ENCODE measurements at regions not wholly inside any gene's neighbourhood (a gene's known extent, or its start where the extent isn't known, plus 50 kb on each side); places are given as distances from the start of the nearest gene placed in this dataset.

DNA sequence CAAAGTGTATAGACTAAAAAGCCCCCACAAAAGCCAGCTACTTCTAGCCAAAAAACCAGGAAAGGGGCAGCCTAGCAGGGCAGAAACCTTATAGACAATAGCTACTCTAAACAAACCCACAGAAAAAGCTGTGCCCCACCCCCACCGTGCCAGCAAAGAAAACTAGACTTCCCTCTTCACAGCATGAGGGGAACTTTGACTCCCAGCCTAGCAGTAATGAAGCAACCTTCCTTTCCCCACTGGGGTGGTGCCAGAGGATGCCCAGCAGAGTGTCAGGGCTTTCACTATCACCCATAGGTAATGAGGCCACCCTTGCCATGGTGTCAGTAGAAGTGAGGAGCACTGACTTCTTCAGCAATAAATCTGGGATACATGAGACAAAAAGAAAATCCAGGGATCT is 99.0 kb upstream of the LGSN start:
- Histone ChIP-seq H3K27me3 (no peaks in the 10 kb centered on the region), H3K4me1 (no peaks in the 10 kb centered on the region), H3K9ac (ENCODE audit: low read depth in 2 of 2, low read length in 2 of 2) (no peak overlapping the region), H3K27ac (no peak overlapping the region), H3K4me3 (no peak overlapping the region), H3K36me3 (no peaks in the 10 kb centered on the region), H3K9me3 (no peaks in the 10 kb centered on the region)
- TF ChIP-seq, protein P1, sequence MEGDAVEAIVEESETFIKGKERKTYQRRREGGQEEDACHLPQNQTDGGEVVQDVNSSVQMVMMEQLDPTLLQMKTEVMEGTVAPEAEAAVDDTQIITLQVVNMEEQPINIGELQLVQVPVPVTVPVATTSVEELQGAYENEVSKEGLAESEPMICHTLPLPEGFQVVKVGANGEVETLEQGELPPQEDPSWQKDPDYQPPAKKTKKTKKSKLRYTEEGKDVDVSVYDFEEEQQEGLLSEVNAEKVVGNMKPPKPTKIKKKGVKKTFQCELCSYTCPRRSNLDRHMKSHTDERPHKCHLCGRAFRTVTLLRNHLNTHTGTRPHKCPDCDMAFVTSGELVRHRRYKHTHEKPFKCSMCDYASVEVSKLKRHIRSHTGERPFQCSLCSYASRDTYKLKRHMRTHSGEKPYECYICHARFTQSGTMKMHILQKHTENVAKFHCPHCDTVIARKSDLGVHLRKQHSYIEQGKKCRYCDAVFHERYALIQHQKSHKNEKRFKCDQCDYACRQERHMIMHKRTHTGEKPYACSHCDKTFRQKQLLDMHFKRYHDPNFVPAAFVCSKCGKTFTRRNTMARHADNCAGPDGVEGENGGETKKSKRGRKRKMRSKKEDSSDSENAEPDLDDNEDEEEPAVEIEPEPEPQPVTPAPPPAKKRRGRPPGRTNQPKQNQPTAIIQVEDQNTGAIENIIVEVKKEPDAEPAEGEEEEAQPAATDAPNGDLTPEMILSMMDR (IDR thresholded peaks at IDR 0.05), result no peak
- peak; percentile 60 for DNase-seq
- intact Hi-C loops (cut with DNase I), result no loop called here

DNA sequence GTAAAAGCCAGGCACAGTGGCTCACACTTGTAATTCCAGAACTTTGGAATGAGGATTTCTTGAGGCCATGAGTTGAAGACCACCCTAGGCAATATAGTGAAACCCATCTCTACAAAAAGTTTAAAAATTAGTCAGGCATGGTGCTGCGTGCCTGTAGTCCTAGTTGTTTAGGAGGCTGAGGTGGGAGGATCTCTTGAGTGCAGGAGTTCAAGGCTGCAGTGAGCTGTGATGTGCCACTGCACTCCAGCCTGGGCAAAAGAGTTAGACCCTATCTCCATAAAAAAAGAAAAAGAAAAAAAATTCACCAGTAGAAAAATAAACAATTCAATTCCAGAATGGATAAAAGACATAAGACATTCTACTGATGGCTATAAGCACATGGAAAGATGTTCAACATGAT is 104.9 kb upstream of the LGSN start:
- no peak for DNase-seq
- Histone ChIP-seq H3K27ac (no peak overlapping the region), H3K4me3 (no peak overlapping the region), H3K27me3 (no peaks in the 10 kb centered on the region), H3K9ac (ENCODE audit: low read depth in 2 of 2, low read length in 2 of 2) (no peak overlapping the region), H3K4me1 (no peaks in the 10 kb centered on the region), H3K9me3 (no peaks in the 10 kb centered on the region), H3K36me3 (no peaks in the 10 kb centered on the region)
- intact Hi-C loops (cut with DNase I), result no loop called here
- TF ChIP-seq, protein P1 (IDR thresholded peaks at IDR 0.05), result no peak

DNA sequence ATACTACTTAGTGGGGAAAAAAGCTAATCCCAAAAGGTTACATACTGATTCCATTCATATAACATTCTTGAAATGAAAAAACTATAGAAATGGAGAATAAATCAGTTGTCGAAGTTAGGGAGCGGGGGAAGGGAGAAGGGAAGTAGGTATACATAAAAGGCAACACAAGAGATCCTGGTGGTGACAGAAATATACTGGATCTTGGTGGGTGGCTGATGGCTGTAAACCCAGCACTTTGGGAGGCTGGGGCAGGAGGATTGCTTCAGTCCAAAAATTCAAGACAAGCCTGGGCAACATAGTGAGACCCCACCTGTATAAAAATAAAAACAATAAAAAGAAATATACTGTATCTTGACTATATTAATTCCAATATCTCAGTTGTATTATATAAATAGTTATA is 105.7 kb upstream of the LGSN start:
- no peaks in the 10 kb centered on the region for H3K27me3 ChIP-seq
- DNase-seq, result no peak
- no peaks in the 10 kb centered on the region for H3K9me3 ChIP-seq
- intact Hi-C loops (cut with DNase I), result no loop called here
- H3K36me3 ChIP-seq, result no peaks in the 10 kb centered on the region
- no peak overlapping the region for H3K4me3 ChIP-seq
- H3K27ac ChIP-seq, result no peak overlapping the region
- H3K9ac ChIP-seq (ENCODE audit: low read depth in 2 of 2, low read length in 2 of 2), result no peak overlapping the region
- TF ChIP-seq, protein P1 (IDR thresholded peaks at IDR 0.05), result no peak
- no peaks in the 10 kb centered on the region for H3K4me1 ChIP-seq

DNA sequence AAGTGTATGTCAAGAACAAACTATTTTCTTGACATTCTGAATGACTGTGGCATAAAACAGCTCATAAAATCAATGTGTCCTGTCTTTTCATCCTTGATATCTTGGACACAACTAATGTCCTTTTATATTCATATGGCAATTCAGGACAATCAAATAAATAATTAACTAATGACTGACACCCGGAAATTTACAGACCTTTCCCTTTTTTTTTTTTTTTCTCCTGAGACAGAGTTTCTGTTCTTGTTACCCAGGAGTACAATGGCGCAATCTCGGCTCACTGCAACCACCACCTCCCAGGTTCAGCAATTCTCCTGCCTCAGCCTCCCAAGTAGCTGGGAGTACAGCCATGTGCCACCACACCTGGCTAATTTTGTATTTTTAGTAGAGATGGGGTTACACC is 107.1 kb upstream of the LGSN start:
- Histone ChIP-seq H3K4me3 (no peak overlapping the region), H3K4me1 (no peaks in the 10 kb centered on the region), H3K9me3 (no peaks in the 10 kb centered on the region), H3K9ac (ENCODE audit: low read depth in 2 of 2, low read length in 2 of 2) (no peak overlapping the region), H3K27me3 (no peaks in the 10 kb centered on the region), H3K27ac (no peak overlapping the region), H3K36me3 (no peaks in the 10 kb centered on the region)
- intact Hi-C loops (cut with DNase I), result no loop called here
- TF ChIP-seq, protein P1 (IDR thresholded peaks at IDR 0.05), result no peak
- DNase-seq, result no peak

DNA sequence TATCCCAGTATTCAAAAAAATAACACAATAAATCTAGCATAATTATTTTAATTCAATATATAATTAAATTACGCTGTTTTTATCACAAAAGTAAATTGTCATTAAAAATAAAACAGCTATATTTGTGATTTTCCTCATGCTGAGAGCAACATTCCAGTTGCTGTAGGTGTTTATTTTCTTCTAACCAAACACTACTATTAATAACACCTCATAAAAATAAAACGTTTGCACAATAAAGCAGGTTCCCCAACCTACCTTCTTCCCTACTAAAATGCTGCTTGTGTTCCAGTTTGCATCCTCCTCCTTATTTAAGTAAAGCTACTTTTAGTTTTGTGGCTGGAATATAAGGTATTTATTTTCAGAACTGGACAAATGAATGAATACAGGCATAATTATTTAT is 108.2 kb upstream of the LGSN start:
- no peak overlapping the region for H3K4me3 ChIP-seq
- TF ChIP-seq, protein P1 (IDR thresholded peaks at IDR 0.05), result no peak
- no peaks in the 10 kb centered on the region for H3K4me1 ChIP-seq
- H3K36me3 ChIP-seq, result no peaks in the 10 kb centered on the region
- intact Hi-C loops (cut with DNase I), result no loop called here
- H3K27me3 ChIP-seq, result no peaks in the 10 kb centered on the region
- H3K27ac ChIP-seq, result no peak overlapping the region
- no peak for DNase-seq
- H3K9ac ChIP-seq (ENCODE audit: low read depth in 2 of 2, low read length in 2 of 2), result no peak overlapping the region
- no peaks in the 10 kb centered on the region for H3K9me3 ChIP-seq

Measured in colonic mucosa (tissue), 4 donors.